IMR-90 (cell line): ENCODE measurements at regions not wholly inside any gene's neighbourhood (a gene's known extent, or its start where the extent isn't known, plus 50 kb on each side); places are given as distances from the start of the nearest gene placed in this dataset.

Experiments used
- ATAC-seq: fragments of 200-7000 bp; cut with Tn5 transposase; 2 replicates; pipeline ENCODE4 v1.9.1; 2020; ENCODE audit warnings: low read depth, mild to moderate bottlenecking, moderate library complexity
- BruUV-seq: library from RNA; stranded (reverse); fragments of 400-500 nt; replicated peaks from 2 replicates; lab custom pipeline; 2021; lab: Mats Ljungman, UMichigan
- CTCF ChIA-PET: fragments of 300-600 bp; formaldehyde crosslinking; extraction: SDS; loops from one replicate; lab custom pipeline; 2021; ENCODE audit warnings: antibody characterized with exemption; lab: Yijun Ruan, JAX
- POLR2A ChIA-PET: fragments of 300-600 bp; sonication (Branson Sonifier 250); formaldehyde crosslinking; loops from one replicate; lab custom pipeline; 2022; ENCODE audit warnings: antibody characterized with exemption; ENCODE audit not compliant: unreplicated experiment; lab: Charles Lee
- DNase-seq: peaks from one replicate; pipeline ENCODE4 v3.0.0; 2013
- H2AFZ ChIP-seq: replicated peaks from 2 replicates; pipeline ENCODE3; 2013; ENCODE audit warnings: low read length, mild to moderate bottlenecking; ENCODE audit not compliant: poor library complexity
- H2AK5ac ChIP-seq: 2 replicates; pipeline ENCODE4 v1.6.1; 2013; ENCODE audit warnings: low read depth, low read length, inconsistent platforms
- H2AK9ac ChIP-seq: replicated peaks from 2 replicates; pipeline ENCODE3; 2013; ENCODE audit warnings: mild to moderate bottlenecking, low read depth, low read length, moderate library complexity; ENCODE audit not compliant: poor library complexity
- H2BK120ac ChIP-seq: 2 replicates; pipeline ENCODE4 v1.6.1; 2013; ENCODE audit warnings: low read depth, low read length, inconsistent platforms
- H2BK15ac ChIP-seq: 3 replicates; pipeline ENCODE4 v1.6.1; 2013; ENCODE audit warnings: low read depth, low read length, inconsistent platforms
- H2BK20ac ChIP-seq: 2 replicates; pipeline ENCODE4 v1.6.1; 2013; ENCODE audit warnings: low read depth, mild to moderate bottlenecking, inconsistent platforms, low read length, moderate library complexity
- H2BK5ac ChIP-seq: 2 replicates; pipeline ENCODE4 v1.6.1; 2013; ENCODE audit warnings: mild to moderate bottlenecking, low read depth, low read length, inconsistent platforms; ENCODE audit not compliant: poor library complexity, severe bottlenecking
- H3K14ac ChIP-seq: replicated peaks from 2 replicates; pipeline ENCODE4 v1.6.1; 2013; ENCODE audit warnings: low read depth, low read length, inconsistent platforms
- H3K18ac ChIP-seq: 2 replicates; pipeline ENCODE4 v1.6.1; 2013; ENCODE audit warnings: low read depth, low read length, control low read depth
- H3K23ac ChIP-seq: 2 replicates; pipeline ENCODE4 v1.6.1; 2013; ENCODE audit warnings: low read depth, low read length, inconsistent platforms
- H3K27ac ChIP-seq: 2 replicates; pipeline ENCODE4 v1.5.1; 2013; ENCODE audit warnings: mild to moderate bottlenecking, control low read depth, low read length; ENCODE audit not compliant: insufficient read depth
- H3K27me3 ChIP-seq: 2 replicates; pipeline ENCODE4 v1.6.1; 2013; ENCODE audit warnings: low read length; ENCODE audit not compliant: control insufficient read depth, insufficient read depth
- H3K36me3 ChIP-seq: 2 replicates; pipeline ENCODE4 v1.6.1; 2013; ENCODE audit warnings: low read length, mixed read lengths; ENCODE audit not compliant: control insufficient read depth, insufficient read depth
- H3K4ac ChIP-seq: 2 replicates; pipeline ENCODE4 v1.6.1; 2013; ENCODE audit warnings: low read depth, low read length, inconsistent platforms
- H3K4me1 ChIP-seq: 2 replicates; pipeline ENCODE4 v1.6.1; 2013; ENCODE audit warnings: low read length, mixed read lengths; ENCODE audit not compliant: control insufficient read depth, insufficient read depth
- H3K4me2 ChIP-seq: 2 replicates; pipeline ENCODE4 v1.6.1; 2013; ENCODE audit warnings: low read depth, mild to moderate bottlenecking, control low read depth, low read length, moderate library complexity
- H3K4me3 ChIP-seq: 2 replicates; pipeline ENCODE4 v1.5.1; 2013; ENCODE audit warnings: low read depth, mild to moderate bottlenecking, control low read depth, low read length, moderate library complexity; ENCODE audit not compliant: insufficient read depth
- H3K56ac ChIP-seq: 2 replicates; pipeline ENCODE4 v1.6.1; 2013; ENCODE audit warnings: low read length, inconsistent platforms; ENCODE audit not compliant: insufficient read depth; ENCODE audit errors: extremely low read depth
- H3K79me1 ChIP-seq, 2 experiments: 2 replicates each; pipeline ENCODE4 v1.6.1; 2013; ENCODE audit warnings: low read length in 2 of 2, inconsistent platforms in 1 of 2, low read depth in 1 of 2
- H3K9ac ChIP-seq: 2 replicates; pipeline ENCODE4 v1.6.1; 2013; ENCODE audit warnings: low read depth, low read length, control low read depth
- H3K9me1 ChIP-seq: 2 replicates; pipeline ENCODE4 v1.6.1; 2013; ENCODE audit warnings: low read length, inconsistent platforms; ENCODE audit not compliant: insufficient read depth
- H3K9me3 ChIP-seq: 2 replicates; pipeline ENCODE4 v1.6.1; 2013; ENCODE audit warnings: low read length; ENCODE audit not compliant: control insufficient read depth, insufficient read depth
- H4K20me1 ChIP-seq: 2 replicates; pipeline ENCODE4 v1.6.1; 2013; ENCODE audit warnings: low read length, inconsistent platforms; ENCODE audit not compliant: insufficient read depth
- H4K5ac ChIP-seq: 2 replicates; pipeline ENCODE4 v1.6.1; 2013; ENCODE audit warnings: mild to moderate bottlenecking, low read depth, low read length, control low read depth
- H4K8ac ChIP-seq, 2 experiments: 2 replicates each; pipeline ENCODE4 v1.6.1; 2013; ENCODE audit warnings: low read depth in 2 of 2, low read length in 2 of 2, control low read depth in 1 of 2, inconsistent platforms in 1 of 2
- H4K91ac ChIP-seq: 2 replicates; pipeline ENCODE4 v1.6.1; 2013; ENCODE audit warnings: low read depth, low read length, inconsistent platforms; ENCODE audit not compliant: insufficient read depth
- CTCF ChIP-seq: conservative IDR thresholded peaks from 2 replicates; pipeline ENCODE4 v1.5.1; 2012; ENCODE audit warnings: mild to moderate bottlenecking, low read depth, low read length, improper control_type of control experiment
- FOS ChIP-seq: fragments of 150-350 bp; IDR thresholded peaks from 2 replicates; pipeline ENCODE4 v1.6.1; 2016; ENCODE audit warnings: low read depth, low read length
- MAFK ChIP-seq: IDR thresholded peaks from 2 replicates; pipeline ENCODE4 v1.6.1; 2012; ENCODE audit warnings: low read depth, low read length, improper control_type of control experiment
- NFE2L2 ChIP-seq: fragments of 150-350 bp; IDR thresholded peaks from 2 replicates; pipeline ENCODE4 v1.6.1; 2016; ENCODE audit warnings: low read depth, mild to moderate bottlenecking, low read length
- POLR2A ChIP-seq: IDR thresholded peaks from 2 replicates; pipeline ENCODE4 v1.6.1; 2012; ENCODE audit warnings: mild to moderate bottlenecking, low read depth, low read length
- WGBS, 2 experiments: methylation state at CpG; one replicate each; pipeline versions ENCODE4 v1.1.5 to v1.1.7; 2013; ENCODE audit warnings: missing lambda C conversion rate in 2 of 2; ENCODE audit not compliant: insufficient read length in 1 of 2; ENCODE audit errors: extremely low coverage in 2 of 2; 5-methylcytosine and 5-hydroxymethylcytosine counted together
- dilution Hi-C: fragments of 300-500 bp; cut with HindIII; formaldehyde crosslinking; loops from one replicate; pipeline ENCODE4 v1.14.3; 2018; ENCODE audit warnings: low sequenced_read_pairs; ENCODE audit not compliant: unreplicated experiment
- in situ Hi-C: fragments of 300-500 bp; cut with MboI; formaldehyde crosslinking; loops from 3 replicates; pipeline ENCODE4 v1.14.3; 2019; ENCODE audit warnings: low sequenced_read_pairs, inconsistent platforms, mixed read lengths
- intact Hi-C: fragments of 100-400 bp; cut with micrococcal nuclease; formaldehyde crosslinking; loops from 2 replicates; pipeline ENCODE4 v1.10.0; 2022

GRCh38 chr16:50467943-50468748 is 80.0 kb upstream of the NKD1 start:
- Histone ChIP-seq H3K4me2 (no peak overlapping the region; the same call in 1 of the 2 replicates), H3K18ac (no peak overlapping the region), H2BK20ac (no peak overlapping the region), H3K9me1 (no peaks in the 10 kb centered on the region), H3K23ac (no peak overlapping the region), H3K56ac (no peak overlapping the region), H4K20me1 (no peaks in the 10 kb centered on the region), H3K9ac (no peak overlapping the region), H3K79me1 (no peaks in the 10 kb centered on the region), H3K27me3 (peaks cover 35% of the 10 kb centered on the region), H2AFZ (peak overlapping the region; percentile 51), H3K9me3 (no peaks in the 10 kb centered on the region), H3K4me3 (no peak overlapping the region), H2AK9ac (no peak overlapping the region), H2BK5ac (no peak overlapping the region), H3K4me1 (0 out of 2 replicates have a peak, but pooled peaks cover 2% of the 10 kb centered on the region), H2BK15ac (no peak overlapping the region), H4K5ac (no peak overlapping the region), H3K4ac (no peak overlapping the region), H2BK120ac (no peak overlapping the region), H3K27ac (no peak overlapping the region), H2AK5ac (no peak overlapping the region), H3K36me3 (no peaks in the 10 kb centered on the region), H4K91ac (no peak overlapping the region), H3K14ac (no peak overlapping the region), H4K8ac (no peak overlapping the region)
- DNase-seq (no peak), ATAC-seq (peak; percentile 54)
- intact Hi-C loops (no loop called here), dilution Hi-C loops (no loop called here), in situ Hi-C loops (no loop called here)
- ChIA-PET CTCF (no interaction called here), POLR2A (no interaction called here)
- no TSS peak for BruUV-seq
- WGBS, 2 experiments: 2% methylated on average over 13 of the region's 68 CpGs; no CpG with 5 or more reads in 1 of the 2 experiments
- no peak for TF ChIP-seq POLR2A
- TF ChIP-seq NFE2L2: no peak
- no peak for TF ChIP-seq FOS
- no peak for TF ChIP-seq CTCF
- no peak for TF ChIP-seq MAFK
